ENCODE measurements at regions not wholly inside any gene's neighbourhood (a gene's known extent, or its start where the extent isn't known, plus 50 kb on each side); places are given as distances from the start of the nearest gene placed in this dataset.

DNA sequence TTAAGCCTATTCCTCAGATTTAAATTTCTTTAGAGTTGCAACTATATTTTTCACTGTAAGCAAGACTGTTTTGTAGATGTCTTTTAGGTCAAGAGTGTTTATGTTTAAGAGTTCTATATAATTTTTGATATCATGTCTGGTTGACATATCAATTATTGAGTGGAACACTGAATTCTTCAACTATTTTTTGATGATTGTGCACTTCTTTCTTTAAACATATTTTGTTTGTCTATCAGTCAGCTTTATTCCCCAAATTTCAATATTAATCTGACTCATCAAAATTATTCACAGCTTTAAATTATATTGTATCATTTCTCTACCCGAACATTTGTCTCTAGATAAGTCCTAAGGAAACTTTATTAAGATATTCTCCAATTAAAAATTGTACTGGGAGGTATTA lies 933.6 kb upstream of the ROBO1 start:
- Mint-ChIP-seq H3K4me3 (no peak overlapping the region), H3K27ac (ENCODE audit: low read depth) (no peak overlapping the region), H3K9me3 (peaks cover 18% of the 10 kb centered on the region), H3K27me3 (no peaks in the 10 kb centered on the region), H3K36me3 (ENCODE audit: insufficient read depth) (peaks cover 1% of the 10 kb centered on the region), H3K4me1 (no peaks in the 10 kb centered on the region)
- no peak for ATAC-seq (replicated peaks; ENCODE audit: extremely low read depth, poor library complexity, severe bottlenecking)
- no peak for DNase-seq (ENCODE audit: low spot score in 2 of 2)

DNA sequence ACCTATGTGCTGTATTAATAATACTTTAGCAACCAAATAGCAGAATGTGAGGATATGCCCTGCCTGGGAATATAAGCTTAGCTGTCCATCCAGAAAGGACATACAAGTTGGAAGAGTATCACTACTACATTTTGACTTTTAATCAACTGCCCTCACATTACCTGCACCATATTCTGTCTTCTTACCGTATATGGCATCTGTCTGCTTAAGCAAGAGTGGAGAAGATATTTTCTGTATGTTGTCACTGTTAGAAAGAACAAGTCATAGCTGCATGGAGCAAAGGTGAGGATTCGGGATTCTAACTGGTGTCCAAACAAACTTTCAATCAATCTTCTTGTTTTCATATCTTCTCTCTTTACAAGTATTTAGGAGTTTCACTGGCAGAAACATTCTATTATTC lies 929.5 kb upstream of the ROBO1 start:
- Mint-ChIP-seq H3K36me3 (ENCODE audit: insufficient read depth) (no peaks in the 10 kb centered on the region), H3K4me1 (no peaks in the 10 kb centered on the region), H3K4me3 (no peak overlapping the region), H3K27ac (ENCODE audit: low read depth) (no peak overlapping the region), H3K9me3 (peaks cover 16% of the 10 kb centered on the region), H3K27me3 (no peaks in the 10 kb centered on the region)
- ATAC-seq (replicated peaks; ENCODE audit: extremely low read depth, poor library complexity, severe bottlenecking) (no peak), DNase-seq (ENCODE audit: low spot score in 2 of 2) (no peak)

DNA sequence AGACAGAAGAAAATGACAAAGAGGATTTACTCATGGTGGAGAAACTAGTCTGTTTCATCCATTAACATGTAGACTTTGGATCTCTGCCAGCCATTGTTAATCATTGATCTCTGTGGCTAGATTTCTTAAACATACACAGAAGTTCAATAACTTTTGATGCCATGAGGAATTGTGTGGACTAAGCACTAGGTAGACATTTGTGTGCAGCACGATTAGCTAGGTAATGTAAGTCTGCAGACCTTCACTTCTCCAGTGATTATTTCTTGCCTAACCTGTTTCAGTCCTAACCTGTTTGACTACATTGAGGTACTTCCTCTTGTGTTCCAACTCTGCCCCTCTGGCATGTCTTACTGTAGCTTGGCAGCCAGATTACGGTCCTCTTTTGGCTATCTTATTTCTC lies 928.5 kb upstream of the ROBO1 start:
- Mint-ChIP-seq H3K36me3 (ENCODE audit: insufficient read depth) (no peaks in the 10 kb centered on the region), H3K9me3 (peaks cover 20% of the 10 kb centered on the region), H3K4me1 (no peaks in the 10 kb centered on the region), H3K4me3 (no peak overlapping the region), H3K27me3 (no peaks in the 10 kb centered on the region), H3K27ac (ENCODE audit: low read depth) (no peak overlapping the region)
- no peak for DNase-seq (ENCODE audit: low spot score in 2 of 2)
- no peak for ATAC-seq (replicated peaks; ENCODE audit: extremely low read depth, poor library complexity, severe bottlenecking)

DNA sequence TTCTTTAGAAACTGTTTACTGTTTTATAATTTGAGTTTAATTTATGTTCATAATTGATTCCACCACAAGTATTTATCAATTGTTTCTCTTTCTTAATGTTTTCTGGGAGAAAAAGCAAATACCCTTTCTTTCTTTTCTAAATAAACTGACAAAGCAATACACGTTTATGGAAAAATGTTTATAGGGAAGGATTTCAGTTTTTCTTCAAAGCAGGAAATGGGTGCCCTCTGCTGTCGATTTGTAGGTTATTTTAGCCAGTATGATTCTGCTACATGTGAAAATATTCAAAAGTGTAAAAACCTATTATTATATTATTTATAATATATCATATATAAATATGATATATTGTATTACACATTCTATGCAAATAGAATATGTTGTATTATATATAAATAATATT lies 921.0 kb upstream of the ROBO1 start:
- Mint-ChIP-seq H3K4me3 (no peak overlapping the region), H3K36me3 (ENCODE audit: insufficient read depth) (no peaks in the 10 kb centered on the region), H3K4me1 (no peaks in the 10 kb centered on the region), H3K27me3 (no peaks in the 10 kb centered on the region), H3K9me3 (peaks cover 11% of the 10 kb centered on the region), H3K27ac (ENCODE audit: low read depth) (no peak overlapping the region)
- ATAC-seq (replicated peaks; ENCODE audit: extremely low read depth, poor library complexity, severe bottlenecking) (no peak), DNase-seq (ENCODE audit: low spot score in 2 of 2) (no peak)

DNA sequence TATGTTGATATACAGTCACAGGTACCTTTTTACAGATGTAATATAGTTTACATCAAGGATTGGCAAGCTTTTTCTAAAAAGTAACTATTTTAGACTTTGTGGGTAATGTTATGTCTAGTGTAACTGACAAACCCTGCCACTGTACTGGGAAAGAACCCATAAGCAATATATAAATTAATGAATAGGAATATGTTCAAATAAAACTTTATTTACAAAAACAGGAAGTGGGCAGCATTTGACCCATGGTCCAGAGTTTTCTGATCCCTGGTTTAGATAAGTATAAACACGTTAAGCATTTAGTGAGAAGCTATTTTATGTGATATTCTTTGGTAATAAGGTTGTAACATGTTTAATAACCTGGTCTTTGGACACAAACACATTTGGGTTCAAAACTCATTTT lies 915.2 kb upstream of the ROBO1 start:
- Mint-ChIP-seq H3K4me1 (no peaks in the 10 kb centered on the region), H3K9me3 (peaks cover 8% of the 10 kb centered on the region), H3K36me3 (ENCODE audit: insufficient read depth) (no peaks in the 10 kb centered on the region), H3K27ac (ENCODE audit: low read depth) (no peak overlapping the region), H3K27me3 (no peaks in the 10 kb centered on the region), H3K4me3 (no peak overlapping the region)
- DNase-seq (ENCODE audit: low spot score in 2 of 2): no peak
- ATAC-seq (replicated peaks; ENCODE audit: extremely low read depth, poor library complexity, severe bottlenecking): no peak

DNA sequence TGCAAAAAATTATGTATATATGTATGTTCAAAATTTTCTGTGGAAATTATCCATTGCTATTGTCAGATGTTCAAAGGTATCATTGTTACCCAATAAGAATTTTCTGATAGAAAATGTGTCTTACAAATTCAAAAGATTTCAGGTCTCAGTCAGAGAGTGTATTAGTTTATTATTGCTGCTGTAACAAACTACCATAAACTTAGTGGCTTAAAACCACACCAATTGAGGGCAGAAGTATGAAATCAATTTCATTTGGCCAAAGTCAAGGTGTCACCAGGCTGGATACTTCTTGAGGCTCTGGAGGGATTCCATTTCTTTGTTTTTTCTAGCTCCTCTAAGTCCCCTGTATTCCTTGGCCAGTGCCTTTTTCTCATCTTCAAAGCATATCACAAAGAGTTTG lies 914.4 kb upstream of the ROBO1 start:
- H3K27ac Mint-ChIP-seq (ENCODE audit: low read depth): no peak overlapping the region
- no peaks in the 10 kb centered on the region for H3K27me3 Mint-ChIP-seq
- no peaks in the 10 kb centered on the region for H3K4me1 Mint-ChIP-seq
- H3K4me3 Mint-ChIP-seq: no peak overlapping the region
- ATAC-seq (replicated peaks; ENCODE audit: extremely low read depth, poor library complexity, severe bottlenecking) (no peak), DNase-seq (ENCODE audit: low spot score in 2 of 2) (no peak)
- peaks cover 8% of the 10 kb centered on the region for H3K9me3 Mint-ChIP-seq
- no peaks in the 10 kb centered on the region for H3K36me3 Mint-ChIP-seq (ENCODE audit: insufficient read depth)

DNA sequence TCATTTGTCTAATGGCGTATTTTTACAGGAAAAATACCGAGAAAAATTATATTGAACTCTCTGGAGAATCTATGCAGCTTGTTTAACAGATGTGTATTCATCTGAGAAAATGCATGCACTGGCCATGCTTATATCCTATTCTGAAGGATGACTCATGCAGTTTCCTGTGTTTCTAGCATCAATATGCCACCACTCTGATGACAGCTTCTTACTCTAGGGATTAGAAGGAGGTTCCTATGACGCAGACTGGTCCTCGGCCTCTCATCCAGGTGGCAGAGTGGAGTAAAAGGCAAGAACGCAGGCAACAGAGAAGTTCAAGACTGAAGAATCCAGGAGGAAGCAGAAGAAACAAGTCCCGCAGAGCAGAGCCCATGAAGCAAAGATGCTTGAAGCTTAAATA lies 910.0 kb upstream of the ROBO1 start:
- DNase-seq (ENCODE audit: low spot score in 2 of 2): no peak

DNA sequence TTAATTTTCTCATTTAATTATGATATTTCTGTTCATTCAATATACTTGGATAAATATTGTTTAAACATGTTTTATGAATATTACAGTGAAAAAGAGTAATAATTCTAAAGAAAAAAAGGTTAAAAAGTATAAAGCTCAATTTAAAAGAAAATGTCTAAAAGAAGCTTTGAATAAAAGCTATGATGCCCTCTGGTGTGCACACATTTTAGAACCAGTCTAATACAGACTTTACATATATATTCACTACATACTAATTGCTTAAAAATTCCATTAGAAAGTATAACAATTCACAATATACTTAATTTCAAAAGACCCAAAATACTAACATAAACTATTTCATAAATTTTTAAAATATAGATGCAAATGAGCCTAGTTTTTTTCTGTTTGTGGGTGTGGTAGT lies 909.1 kb upstream of the ROBO1 start:
- Mint-ChIP-seq H3K4me1 (no peaks in the 10 kb centered on the region), H3K9me3 (peaks cover 6% of the 10 kb centered on the region), H3K36me3 (ENCODE audit: insufficient read depth) (no peaks in the 10 kb centered on the region), H3K4me3 (no peak overlapping the region), H3K27me3 (no peaks in the 10 kb centered on the region), H3K27ac (ENCODE audit: low read depth) (no peak overlapping the region)
- DNase-seq (ENCODE audit: low spot score in 2 of 2): no peak
- no peak for ATAC-seq (replicated peaks; ENCODE audit: extremely low read depth, poor library complexity, severe bottlenecking)

More for the DNA sequence above, 910.0 kb upstream of the ROBO1 start:
- no peak overlapping the region for H3K27ac Mint-ChIP-seq (ENCODE audit: low read depth)
- peaks cover 4% of the 10 kb centered on the region for H3K9me3 Mint-ChIP-seq
- H3K27me3 Mint-ChIP-seq: no peaks in the 10 kb centered on the region
- ATAC-seq (replicated peaks; ENCODE audit: extremely low read depth, poor library complexity, severe bottlenecking): no peak
- no peaks in the 10 kb centered on the region for H3K36me3 Mint-ChIP-seq (ENCODE audit: insufficient read depth)
- no peaks in the 10 kb centered on the region for H3K4me1 Mint-ChIP-seq
- no peak overlapping the region for H3K4me3 Mint-ChIP-seq

DNA sequence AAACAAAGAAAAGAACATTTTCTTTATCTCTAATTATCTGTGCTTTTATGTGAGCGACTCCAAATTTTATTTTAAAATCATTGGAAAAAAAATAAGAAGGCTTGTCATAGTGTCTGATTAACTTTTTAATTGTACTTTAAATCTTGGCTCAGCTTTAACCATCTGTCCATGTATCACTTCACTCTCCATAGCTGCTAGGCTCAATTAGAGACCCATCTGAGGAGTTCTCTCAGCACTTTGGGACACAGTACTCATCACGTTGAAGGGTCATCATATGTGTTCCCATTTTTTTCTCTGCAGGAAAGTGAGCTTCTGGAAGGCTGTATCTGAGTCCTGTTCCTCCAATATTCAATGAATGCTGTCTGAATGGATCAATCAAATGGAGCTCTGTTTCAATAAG lies 908.5 kb upstream of the ROBO1 start:
- no peak overlapping the region for H3K27ac Mint-ChIP-seq (ENCODE audit: low read depth)
- ATAC-seq (replicated peaks; ENCODE audit: extremely low read depth, poor library complexity, severe bottlenecking): no peak
- peaks cover 6% of the 10 kb centered on the region for H3K9me3 Mint-ChIP-seq
- no peak for DNase-seq (ENCODE audit: low spot score in 2 of 2)
- no peaks in the 10 kb centered on the region for H3K4me1 Mint-ChIP-seq
- H3K27me3 Mint-ChIP-seq: no peaks in the 10 kb centered on the region
- H3K36me3 Mint-ChIP-seq (ENCODE audit: insufficient read depth): no peaks in the 10 kb centered on the region
- no peak overlapping the region for H3K4me3 Mint-ChIP-seq

DNA sequence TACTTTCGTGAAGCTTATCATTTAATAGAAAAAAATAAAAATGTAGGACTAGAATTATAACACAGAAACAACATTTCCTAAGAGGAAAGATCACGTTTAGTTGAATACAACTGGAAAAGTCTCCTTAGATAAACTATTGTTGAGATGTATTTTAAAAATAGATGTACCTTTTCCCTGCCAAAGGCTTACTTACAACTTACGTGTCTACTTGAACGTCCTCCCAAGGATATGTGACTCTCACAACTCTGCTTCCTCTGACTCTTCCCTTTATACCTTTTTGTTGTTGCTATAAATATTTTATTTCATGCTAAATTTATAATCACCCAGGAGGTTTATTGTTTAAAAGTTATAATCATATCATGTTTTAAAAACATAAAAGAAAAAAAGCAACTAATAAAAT lies 908.0 kb upstream of the ROBO1 start:
- Mint-ChIP-seq H3K4me3 (no peak overlapping the region), H3K36me3 (ENCODE audit: insufficient read depth) (no peaks in the 10 kb centered on the region), H3K27me3 (no peaks in the 10 kb centered on the region), H3K4me1 (no peaks in the 10 kb centered on the region), H3K9me3 (peaks cover 6% of the 10 kb centered on the region), H3K27ac (ENCODE audit: low read depth) (no peak overlapping the region)
- DNase-seq (ENCODE audit: low spot score in 2 of 2) (no peak), ATAC-seq (replicated peaks; ENCODE audit: extremely low read depth, poor library complexity, severe bottlenecking) (no peak)

DNA sequence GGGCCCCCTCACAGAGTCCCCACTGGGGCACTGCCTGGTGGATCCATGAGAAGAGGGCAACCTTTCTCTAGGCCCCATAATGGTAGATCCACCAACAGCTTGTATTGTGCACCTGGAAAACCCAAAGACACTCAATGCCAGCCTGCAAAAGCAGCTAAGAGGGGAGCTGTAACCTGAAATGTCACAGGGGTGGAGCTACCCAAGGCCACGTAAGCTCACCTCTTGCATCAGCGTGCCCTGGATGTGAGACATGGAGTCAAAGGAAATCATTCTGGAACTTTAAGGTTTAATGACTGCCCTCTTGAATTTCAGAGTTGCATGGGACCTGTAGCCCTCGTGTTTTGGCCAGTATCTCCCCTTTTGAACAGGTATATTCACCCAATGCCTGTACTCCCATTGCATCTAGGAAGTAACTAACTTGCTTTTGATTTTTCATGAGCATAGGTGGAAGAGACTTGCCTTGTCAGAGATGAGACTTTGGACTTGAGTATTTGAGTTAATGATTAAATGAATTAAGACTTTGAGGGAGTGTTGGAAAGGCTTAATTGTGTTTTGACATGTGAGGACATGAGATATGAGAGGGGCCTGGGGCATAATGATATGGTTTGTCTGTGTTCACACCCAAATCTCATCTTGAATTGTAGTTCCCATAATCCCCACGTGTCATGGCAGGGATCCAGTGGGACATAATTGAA lies 900.9 kb upstream of the ROBO1 start:
- Mint-ChIP-seq H3K36me3 (ENCODE audit: insufficient read depth) (no peaks in the 10 kb centered on the region), H3K4me3 (no peak overlapping the region), H3K27me3 (no peaks in the 10 kb centered on the region), H3K27ac (ENCODE audit: low read depth) (no peak overlapping the region), H3K9me3 (peaks cover 22% of the 10 kb centered on the region), H3K4me1 (no peaks in the 10 kb centered on the region)
- no peak for DNase-seq (ENCODE audit: low spot score in 2 of 2)
- no peak for ATAC-seq (replicated peaks; ENCODE audit: extremely low read depth, poor library complexity, severe bottlenecking)

DNA sequence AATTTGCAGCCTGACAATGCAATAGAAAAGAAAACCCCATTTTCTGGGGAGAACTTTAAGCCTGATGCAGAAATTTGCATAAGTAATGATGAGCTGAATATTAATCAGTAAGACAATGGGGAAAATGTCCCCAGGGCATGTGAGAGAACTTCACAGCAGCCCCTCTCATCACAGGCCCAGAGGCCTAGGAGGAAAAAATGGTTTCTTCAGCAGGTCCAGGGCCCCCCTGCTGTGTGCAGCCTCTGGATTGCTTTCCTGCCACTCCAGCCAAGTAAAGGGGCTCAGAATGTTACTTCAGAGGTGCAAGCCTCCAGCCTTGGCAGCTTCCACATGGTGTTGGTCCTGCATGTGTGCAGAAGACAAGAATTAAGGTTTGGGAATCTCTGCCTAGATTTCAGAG lies 900.3 kb upstream of the ROBO1 start:
- H3K36me3 Mint-ChIP-seq (ENCODE audit: insufficient read depth): no peaks in the 10 kb centered on the region
- no peaks in the 10 kb centered on the region for H3K27me3 Mint-ChIP-seq
- no peak overlapping the region for H3K4me3 Mint-ChIP-seq
- ATAC-seq (replicated peaks; ENCODE audit: extremely low read depth, poor library complexity, severe bottlenecking) (no peak), DNase-seq (ENCODE audit: low spot score in 2 of 2) (no peak)
- peaks cover 22% of the 10 kb centered on the region for H3K9me3 Mint-ChIP-seq
- H3K4me1 Mint-ChIP-seq: no peaks in the 10 kb centered on the region
- no peak overlapping the region for H3K27ac Mint-ChIP-seq (ENCODE audit: low read depth)

DNA sequence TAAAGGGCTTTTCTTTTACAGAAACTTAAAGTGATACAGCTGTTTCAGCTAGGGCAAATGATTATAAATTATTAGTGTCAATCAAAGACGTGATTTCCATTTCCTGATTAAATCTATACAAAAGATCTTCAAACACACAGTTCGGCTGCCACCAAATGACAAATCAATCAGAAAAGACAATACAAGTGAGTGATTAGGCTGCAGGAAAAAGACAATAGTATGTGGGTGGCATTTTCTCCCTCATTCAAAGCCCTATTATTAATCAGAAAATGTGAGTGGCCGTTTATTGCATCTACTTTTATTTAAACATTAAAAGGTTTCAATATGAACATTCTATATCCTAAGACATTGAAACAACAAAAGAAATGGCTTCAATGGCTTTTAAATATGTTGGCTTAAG lies 895.6 kb upstream of the ROBO1 start:
- Mint-ChIP-seq H3K4me1 (no peaks in the 10 kb centered on the region), H3K27me3 (no peaks in the 10 kb centered on the region), H3K4me3 (no peak overlapping the region), H3K27ac (ENCODE audit: low read depth) (no peak overlapping the region), H3K9me3 (peaks cover 6% of the 10 kb centered on the region), H3K36me3 (ENCODE audit: insufficient read depth) (no peaks in the 10 kb centered on the region)
- no peak for ATAC-seq (replicated peaks; ENCODE audit: extremely low read depth, poor library complexity, severe bottlenecking)
- no peak for DNase-seq (ENCODE audit: low spot score in 2 of 2)

DNA sequence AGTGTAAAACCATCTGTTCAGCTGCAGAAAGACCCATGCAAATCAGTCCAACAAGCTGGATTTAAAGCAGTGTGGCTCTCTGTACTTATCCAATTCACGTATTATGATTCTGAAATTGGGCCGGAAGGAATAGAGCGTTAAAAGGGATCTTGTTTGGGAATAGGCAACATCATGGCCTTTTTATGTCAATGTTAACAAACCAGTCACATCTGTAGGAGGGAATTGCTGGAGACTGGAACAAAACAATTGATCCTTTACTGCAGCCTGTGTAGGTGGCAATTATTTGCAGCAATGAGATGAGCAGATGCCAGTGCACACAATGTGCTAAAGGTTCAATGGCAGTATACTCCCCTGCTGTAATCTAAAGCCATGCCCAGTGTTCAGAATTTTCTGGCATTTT lies 887.4 kb upstream of the ROBO1 start:
- Mint-ChIP-seq H3K4me1 (no peaks in the 10 kb centered on the region), H3K9me3 (peaks cover 19% of the 10 kb centered on the region), H3K4me3 (no peak overlapping the region), H3K36me3 (ENCODE audit: insufficient read depth) (peaks cover 1% of the 10 kb centered on the region), H3K27ac (ENCODE audit: low read depth) (no peak overlapping the region), H3K27me3 (no peaks in the 10 kb centered on the region)
- ATAC-seq (replicated peaks; ENCODE audit: extremely low read depth, poor library complexity, severe bottlenecking) (no peak), DNase-seq (ENCODE audit: low spot score in 2 of 2) (no peak)

All from central memory CD8-positive, alpha-beta T cell (primary cell).